HepG2 (cell line): ENCODE measurements at regions not wholly inside any gene's neighbourhood (a gene's known extent, or its start where the extent isn't known, plus 50 kb on each side); places are given as distances from the start of the nearest gene placed in this dataset.

Experiments used
- AGO1 ChIP-seq: fragments of 200-400 bp; formaldehyde crosslinking; IDR thresholded peaks from 2 replicates; pipeline ENCODE4 v1.6.1; 2017; ENCODE audit warnings: mild to moderate bottlenecking, low read depth, low read length, moderate library complexity; ENCODE audit not compliant: poor library complexity, severe bottlenecking
- GZF1 ChIP-seq: sonication (generic); formaldehyde crosslinking; IDR thresholded peaks from 2 replicates; pipeline ENCODE4 v1.5.1; 2020; ENCODE audit warnings: mild to moderate bottlenecking, missing genetic modification reagents
- KLF13 ChIP-seq: sonication (generic); formaldehyde crosslinking; IDR thresholded peaks from 2 replicates; pipeline ENCODE4 v1.4.0; 2020; ENCODE audit warnings: mild to moderate bottlenecking, missing genetic modification reagents
- NONO ChIP-seq, 2 experiments: fragments of 450-650 bp in 1 of 2; sonication (generic) in 1 of 2; formaldehyde crosslinking in 1 of 2; IDR thresholded peaks in 1 of 2; conservative IDR thresholded peaks in 1 of 2; 2 replicates each; pipeline versions ENCODE4 v1.6.1 to v1.8.0; 2017 to 2022; ENCODE audit warnings: mild to moderate bottlenecking in 1 of 2, missing genetic modification reagents in 1 of 2, moderate library complexity in 1 of 2
- SCMH1 ChIP-seq: sonication (generic); formaldehyde crosslinking; IDR thresholded peaks from 2 replicates; pipeline ENCODE4 v1.9.0; 2021; ENCODE audit warnings: missing genetic modification reagents, mild to moderate bottlenecking, borderline replicate concordance
- YEATS2 ChIP-seq: sonication (generic); formaldehyde crosslinking; IDR thresholded peaks from 2 replicates; pipeline ENCODE4 v1.4.0; 2020; ENCODE audit warnings: missing genetic modification reagents, borderline replicate concordance
- ZBTB7B ChIP-seq: sonication (generic); formaldehyde crosslinking; IDR thresholded peaks from 2 replicates; pipeline ENCODE4 v1.4.0; 2020; ENCODE audit warnings: missing genetic modification reagents
- ZNF496 ChIP-seq: sonication (generic); formaldehyde crosslinking; IDR thresholded peaks from 2 replicates; pipeline ENCODE4 v1.8.1; 2023; ENCODE audit warnings: mild to moderate bottlenecking, moderate library complexity, missing genetic modification reagents; ENCODE audit not compliant: insufficient replicate concordance
- ZNF570 ChIP-seq: sonication (generic); formaldehyde crosslinking; IDR thresholded peaks from 2 replicates; pipeline ENCODE4 v1.4.0; 2020; ENCODE audit warnings: mild to moderate bottlenecking, missing genetic modification reagents, borderline replicate concordance
- ZNF629 ChIP-seq: sonication (generic); formaldehyde crosslinking; conservative IDR thresholded peaks from 2 replicates; pipeline ENCODE4 v1.5.0; 2020; ENCODE audit warnings: missing genetic modification reagents
- ZNF670 ChIP-seq: sonication (generic); formaldehyde crosslinking; IDR thresholded peaks from 2 replicates; pipeline ENCODE4 v1.8.0; 2022; ENCODE audit warnings: mild to moderate bottlenecking, missing genetic modification reagents, borderline replicate concordance
- TF ChIP-seq, protein P1 (sequence below): sonication (generic); formaldehyde crosslinking; conservative IDR thresholded peaks from 2 replicates; pipeline ENCODE4 v1.4.0; 2020; ENCODE audit warnings: mild to moderate bottlenecking, missing genetic modification reagents, moderate library complexity
- TF ChIP-seq, protein P2 (sequence below): sonication (generic); formaldehyde crosslinking; IDR thresholded peaks from 2 replicates; pipeline ENCODE4 v1.5.0; 2020; ENCODE audit warnings: missing genetic modification reagents, mild to moderate bottlenecking, borderline replicate concordance
- TF ChIP-seq, protein P3 (sequence below): IDR thresholded peaks from 2 replicates; pipeline ENCODE4 v1.6.1; 2016; ENCODE audit warnings: low read depth
- TF ChIP-seq, protein P4 (sequence below): sonication (generic); formaldehyde crosslinking; IDR thresholded peaks from 2 replicates; pipeline ENCODE4 v1.4.0; 2020; ENCODE audit warnings: missing genetic modification reagents
- TF ChIP-seq, protein P5 (sequence below): IDR thresholded peaks from 2 replicates; pipeline ENCODE4 v1.4.0; 2020; ENCODE audit warnings: mild to moderate bottlenecking, missing genetic modification reagents

DNA sequence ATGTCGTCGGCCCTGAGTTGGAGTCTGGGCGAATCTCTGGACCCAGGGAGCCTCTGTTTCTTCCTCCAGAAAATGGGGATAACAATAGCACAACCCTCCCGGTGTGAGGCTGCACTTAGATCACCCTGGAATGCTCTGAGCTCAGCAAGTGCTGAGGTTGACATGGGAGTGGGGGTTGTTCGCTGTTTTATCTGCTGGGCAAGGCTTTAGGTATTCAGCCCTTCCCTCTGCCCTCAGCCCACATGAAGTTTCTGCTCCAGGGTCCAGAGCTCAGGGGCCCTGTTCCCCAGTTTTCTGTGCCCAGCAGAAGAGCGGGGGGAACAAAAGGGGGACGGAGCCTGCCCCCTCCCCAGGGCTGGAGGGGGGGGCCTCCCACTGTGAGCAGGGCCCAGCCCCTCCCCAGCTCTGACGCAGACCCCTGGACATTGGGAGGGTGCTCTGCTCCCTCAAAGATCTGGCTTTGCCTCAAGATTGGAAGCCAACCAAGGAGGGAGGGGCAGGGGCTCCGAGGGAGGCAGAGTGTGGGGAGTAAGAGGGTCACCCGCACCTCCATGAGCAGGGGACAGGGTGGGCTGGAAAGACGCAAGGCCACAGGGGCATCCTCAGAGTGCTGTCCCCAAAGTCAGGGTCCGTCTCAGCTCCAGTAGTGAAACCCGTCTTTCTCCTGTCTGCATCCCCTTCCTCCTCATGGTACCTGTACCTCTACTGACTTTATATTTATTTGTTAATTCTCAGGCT is 215.6 kb downstream of the C9orf50 start (continued):
- TF ChIP-seq, protein P1, sequence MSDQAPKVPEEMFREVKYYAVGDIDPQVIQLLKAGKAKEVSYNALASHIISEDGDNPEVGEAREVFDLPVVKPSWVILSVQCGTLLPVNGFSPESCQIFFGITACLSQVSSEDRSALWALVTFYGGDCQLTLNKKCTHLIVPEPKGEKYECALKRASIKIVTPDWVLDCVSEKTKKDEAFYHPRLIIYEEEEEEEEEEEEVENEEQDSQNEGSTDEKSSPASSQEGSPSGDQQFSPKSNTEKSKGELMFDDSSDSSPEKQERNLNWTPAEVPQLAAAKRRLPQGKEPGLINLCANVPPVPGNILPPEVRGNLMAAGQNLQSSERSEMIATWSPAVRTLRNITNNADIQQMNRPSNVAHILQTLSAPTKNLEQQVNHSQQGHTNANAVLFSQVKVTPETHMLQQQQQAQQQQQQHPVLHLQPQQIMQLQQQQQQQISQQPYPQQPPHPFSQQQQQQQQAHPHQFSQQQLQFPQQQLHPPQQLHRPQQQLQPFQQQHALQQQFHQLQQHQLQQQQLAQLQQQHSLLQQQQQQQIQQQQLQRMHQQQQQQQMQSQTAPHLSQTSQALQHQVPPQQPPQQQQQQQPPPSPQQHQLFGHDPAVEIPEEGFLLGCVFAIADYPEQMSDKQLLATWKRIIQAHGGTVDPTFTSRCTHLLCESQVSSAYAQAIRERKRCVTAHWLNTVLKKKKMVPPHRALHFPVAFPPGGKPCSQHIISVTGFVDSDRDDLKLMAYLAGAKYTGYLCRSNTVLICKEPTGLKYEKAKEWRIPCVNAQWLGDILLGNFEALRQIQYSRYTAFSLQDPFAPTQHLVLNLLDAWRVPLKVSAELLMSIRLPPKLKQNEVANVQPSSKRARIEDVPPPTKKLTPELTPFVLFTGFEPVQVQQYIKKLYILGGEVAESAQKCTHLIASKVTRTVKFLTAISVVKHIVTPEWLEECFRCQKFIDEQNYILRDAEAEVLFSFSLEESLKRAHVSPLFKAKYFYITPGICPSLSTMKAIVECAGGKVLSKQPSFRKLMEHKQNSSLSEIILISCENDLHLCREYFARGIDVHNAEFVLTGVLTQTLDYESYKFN (CRISPR knock-in tag): peak; percentile 91
- TF ChIP-seq ZNF570 (CRISPR knock-in tag) (no peak), AGO1 (no peak), ZBTB7B (CRISPR knock-in tag) (no peak), ZNF670 (CRISPR knock-in tag) (no peak), ZNF496 (CRISPR knock-in tag) (no peak), NONO (IDR thresholded peaks at IDR 0.05) (no peak), NONO (CRISPR knock-in tag; conservative IDR thresholded peaks at IDR 0.05) (no peak), GZF1 (CRISPR knock-in tag) (no peak), YEATS2 (CRISPR knock-in tag) (no peak), KLF13 (CRISPR knock-in tag) (no peak), SCMH1 (CRISPR knock-in tag) (no peak), ZNF629 (CRISPR knock-in tag) (peak; percentile 91)
- TF ChIP-seq, protein P2, sequence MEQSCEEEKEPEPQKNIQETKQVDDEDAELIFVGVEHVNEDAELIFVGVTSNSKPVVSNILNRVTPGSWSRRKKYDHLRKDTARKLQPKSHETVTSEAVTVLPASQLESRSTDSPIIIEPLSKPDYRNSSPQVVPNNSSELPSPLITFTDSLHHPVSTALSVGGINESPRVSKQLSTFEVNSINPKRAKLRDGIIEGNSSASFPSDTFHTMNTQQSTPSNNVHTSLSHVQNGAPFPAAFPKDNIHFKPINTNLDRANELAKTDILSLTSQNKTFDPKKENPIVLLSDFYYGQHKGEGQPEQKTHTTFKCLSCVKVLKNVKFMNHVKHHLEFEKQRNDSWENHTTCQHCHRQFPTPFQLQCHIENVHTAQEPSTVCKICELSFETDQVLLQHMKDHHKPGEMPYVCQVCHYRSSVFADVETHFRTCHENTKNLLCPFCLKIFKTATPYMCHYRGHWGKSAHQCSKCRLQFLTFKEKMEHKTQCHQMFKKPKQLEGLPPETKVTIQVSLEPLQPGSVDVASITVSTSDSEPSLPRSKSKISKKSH (CRISPR knock-in tag): no peak
- TF ChIP-seq, protein P3, sequence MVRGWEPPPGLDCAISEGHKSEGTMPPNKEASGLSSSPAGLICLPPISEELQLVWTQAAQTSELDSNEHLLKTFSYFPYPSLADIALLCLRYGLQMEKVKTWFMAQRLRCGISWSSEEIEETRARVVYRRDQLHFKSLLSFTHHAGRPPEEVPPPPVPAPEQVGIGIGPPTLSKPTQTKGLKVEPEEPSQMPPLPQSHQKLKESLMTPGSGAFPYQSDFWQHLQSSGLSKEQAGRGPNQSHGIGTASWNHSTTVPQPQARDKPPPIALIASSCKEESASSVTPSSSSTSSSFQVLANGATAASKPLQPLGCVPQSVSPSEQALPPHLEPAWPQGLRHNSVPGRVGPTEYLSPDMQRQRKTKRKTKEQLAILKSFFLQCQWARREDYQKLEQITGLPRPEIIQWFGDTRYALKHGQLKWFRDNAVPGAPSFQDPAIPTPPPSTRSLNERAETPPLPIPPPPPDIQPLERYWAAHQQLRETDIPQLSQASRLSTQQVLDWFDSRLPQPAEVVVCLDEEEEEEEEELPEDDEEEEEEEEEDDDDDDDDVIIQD (CRISPR knock-in tag): no peak
- TF ChIP-seq, protein P4, sequence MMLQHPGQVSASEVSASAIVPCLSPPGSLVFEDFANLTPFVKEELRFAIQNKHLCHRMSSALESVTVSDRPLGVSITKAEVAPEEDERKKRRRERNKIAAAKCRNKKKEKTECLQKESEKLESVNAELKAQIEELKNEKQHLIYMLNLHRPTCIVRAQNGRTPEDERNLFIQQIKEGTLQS (CRISPR knock-in tag): no peak
- TF ChIP-seq, protein P5, sequence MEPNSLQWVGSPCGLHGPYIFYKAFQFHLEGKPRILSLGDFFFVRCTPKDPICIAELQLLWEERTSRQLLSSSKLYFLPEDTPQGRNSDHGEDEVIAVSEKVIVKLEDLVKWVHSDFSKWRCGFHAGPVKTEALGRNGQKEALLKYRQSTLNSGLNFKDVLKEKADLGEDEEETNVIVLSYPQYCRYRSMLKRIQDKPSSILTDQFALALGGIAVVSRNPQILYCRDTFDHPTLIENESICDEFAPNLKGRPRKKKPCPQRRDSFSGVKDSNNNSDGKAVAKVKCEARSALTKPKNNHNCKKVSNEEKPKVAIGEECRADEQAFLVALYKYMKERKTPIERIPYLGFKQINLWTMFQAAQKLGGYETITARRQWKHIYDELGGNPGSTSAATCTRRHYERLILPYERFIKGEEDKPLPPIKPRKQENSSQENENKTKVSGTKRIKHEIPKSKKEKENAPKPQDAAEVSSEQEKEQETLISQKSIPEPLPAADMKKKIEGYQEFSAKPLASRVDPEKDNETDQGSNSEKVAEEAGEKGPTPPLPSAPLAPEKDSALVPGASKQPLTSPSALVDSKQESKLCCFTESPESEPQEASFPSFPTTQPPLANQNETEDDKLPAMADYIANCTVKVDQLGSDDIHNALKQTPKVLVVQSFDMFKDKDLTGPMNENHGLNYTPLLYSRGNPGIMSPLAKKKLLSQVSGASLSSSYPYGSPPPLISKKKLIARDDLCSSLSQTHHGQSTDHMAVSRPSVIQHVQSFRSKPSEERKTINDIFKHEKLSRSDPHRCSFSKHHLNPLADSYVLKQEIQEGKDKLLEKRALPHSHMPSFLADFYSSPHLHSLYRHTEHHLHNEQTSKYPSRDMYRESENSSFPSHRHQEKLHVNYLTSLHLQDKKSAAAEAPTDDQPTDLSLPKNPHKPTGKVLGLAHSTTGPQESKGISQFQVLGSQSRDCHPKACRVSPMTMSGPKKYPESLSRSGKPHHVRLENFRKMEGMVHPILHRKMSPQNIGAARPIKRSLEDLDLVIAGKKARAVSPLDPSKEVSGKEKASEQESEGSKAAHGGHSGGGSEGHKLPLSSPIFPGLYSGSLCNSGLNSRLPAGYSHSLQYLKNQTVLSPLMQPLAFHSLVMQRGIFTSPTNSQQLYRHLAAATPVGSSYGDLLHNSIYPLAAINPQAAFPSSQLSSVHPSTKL (CRISPR knock-in tag): no peak
